ENCODE measurements at regions not wholly inside any gene's neighbourhood (a gene's known extent, or its start where the extent isn't known, plus 50 kb on each side); places are given as distances from the start of the nearest gene placed in this dataset.

DNA sequence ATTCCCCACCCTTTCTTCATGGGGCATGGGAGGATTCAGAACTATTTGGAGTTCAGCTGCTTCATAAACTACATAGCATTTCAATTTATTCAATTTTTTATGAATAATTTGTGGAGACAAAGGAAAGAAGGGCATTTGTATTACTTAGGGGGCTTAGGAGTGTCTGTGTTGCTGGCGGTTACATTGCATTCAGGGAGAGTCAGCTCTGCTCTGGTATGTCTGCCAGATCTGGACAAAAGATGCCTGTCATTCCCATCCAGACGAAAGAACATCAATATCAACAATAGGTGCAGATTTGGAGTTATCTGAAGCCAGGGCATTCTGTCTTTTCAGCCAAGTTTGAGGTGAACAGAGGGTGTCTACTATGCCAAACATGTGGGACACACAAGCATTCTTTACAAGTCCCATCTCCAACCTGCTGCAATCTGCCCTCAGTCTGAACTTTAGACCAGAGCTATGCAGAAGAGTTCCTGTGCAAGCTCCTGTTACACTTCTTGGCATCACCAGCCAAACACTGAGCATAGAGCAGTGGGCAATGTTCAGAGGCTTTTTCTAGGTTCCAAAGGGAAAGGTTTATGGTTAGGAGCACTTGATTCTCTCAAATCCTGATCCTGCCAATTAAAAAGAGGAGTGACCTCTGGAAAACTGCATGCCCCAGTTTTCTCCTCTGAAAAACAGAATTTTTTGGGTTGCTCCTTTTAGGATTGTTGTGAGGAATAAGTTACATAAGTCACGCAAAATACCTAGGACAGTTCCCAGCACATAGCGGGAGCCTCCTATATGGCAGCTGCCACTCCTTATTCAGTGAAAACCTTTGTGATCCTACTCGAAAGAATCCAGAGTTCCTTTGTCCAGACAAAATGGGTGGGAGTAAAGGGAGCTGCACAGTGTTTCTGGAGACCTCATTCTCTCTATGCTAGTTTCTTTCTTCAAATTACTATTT lies 719.5 kb upstream of the SLIT2 start:
- DNase-seq (no peak), ATAC-seq (no peak)
- no peak for TF ChIP-seq CTCF (IDR thresholded peaks at IDR 0.05)
- H3K4me3 ChIP-seq, result no peak overlapping the region
- no peaks in the 10 kb centered on the region for H3K9me3 ChIP-seq
- intact Hi-C loops (cut with DNase I), result no loop called here
- H3K27ac ChIP-seq, result no peak overlapping the region
- H3K27me3 ChIP-seq (ENCODE audit: low read depth), result no peaks in the 10 kb centered on the region
- H3K36me3 ChIP-seq, result no peaks in the 10 kb centered on the region
- H3K4me1 ChIP-seq, result no peaks in the 10 kb centered on the region

DNA sequence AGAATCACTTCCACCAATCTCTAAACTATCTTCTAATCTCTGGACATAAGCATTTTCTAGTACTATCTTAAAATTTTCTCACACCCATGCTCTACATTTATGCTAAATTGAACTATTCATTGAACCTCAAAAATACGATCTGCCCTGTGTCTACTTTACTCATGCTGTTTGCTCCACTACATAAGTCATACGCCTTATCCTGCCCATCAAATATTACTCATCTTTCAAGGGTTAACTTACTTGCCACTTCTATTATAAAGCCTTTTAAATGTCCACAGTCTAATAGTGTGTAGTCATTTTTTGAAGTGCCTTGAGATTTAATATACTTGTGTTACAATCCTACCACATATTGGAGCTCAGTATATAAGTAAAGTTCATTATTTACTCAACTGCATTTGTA lies 727.7 kb upstream of the SLIT2 start:
- intact Hi-C loops (cut with DNase I), result no loop called here
- no peak for ATAC-seq
- Histone ChIP-seq H3K27ac (no peak overlapping the region), H3K4me1 (no peaks in the 10 kb centered on the region), H3K27me3 (ENCODE audit: low read depth) (no peaks in the 10 kb centered on the region), H3K9me3 (no peaks in the 10 kb centered on the region), H3K4me3 (no peak overlapping the region), H3K36me3 (no peaks in the 10 kb centered on the region)
- TF ChIP-seq CTCF (IDR thresholded peaks at IDR 0.05), result no peak
- no peak for DNase-seq

GRCh38 chr4:19522966-19523365 lies 728.7 kb upstream of the SLIT2 start:
- H3K4me1 ChIP-seq, result no peaks in the 10 kb centered on the region
- H3K27me3 ChIP-seq (ENCODE audit: low read depth), result no peaks in the 10 kb centered on the region
- H3K36me3 ChIP-seq, result no peaks in the 10 kb centered on the region
- H3K9me3 ChIP-seq, result no peaks in the 10 kb centered on the region
- H3K27ac ChIP-seq, result no peak overlapping the region
- no peak for TF ChIP-seq CTCF (IDR thresholded peaks at IDR 0.05)
- ATAC-seq (no peak), DNase-seq (no peak)
- intact Hi-C loops (cut with DNase I), result no loop called here
- H3K4me3 ChIP-seq, result no peak overlapping the region

DNA sequence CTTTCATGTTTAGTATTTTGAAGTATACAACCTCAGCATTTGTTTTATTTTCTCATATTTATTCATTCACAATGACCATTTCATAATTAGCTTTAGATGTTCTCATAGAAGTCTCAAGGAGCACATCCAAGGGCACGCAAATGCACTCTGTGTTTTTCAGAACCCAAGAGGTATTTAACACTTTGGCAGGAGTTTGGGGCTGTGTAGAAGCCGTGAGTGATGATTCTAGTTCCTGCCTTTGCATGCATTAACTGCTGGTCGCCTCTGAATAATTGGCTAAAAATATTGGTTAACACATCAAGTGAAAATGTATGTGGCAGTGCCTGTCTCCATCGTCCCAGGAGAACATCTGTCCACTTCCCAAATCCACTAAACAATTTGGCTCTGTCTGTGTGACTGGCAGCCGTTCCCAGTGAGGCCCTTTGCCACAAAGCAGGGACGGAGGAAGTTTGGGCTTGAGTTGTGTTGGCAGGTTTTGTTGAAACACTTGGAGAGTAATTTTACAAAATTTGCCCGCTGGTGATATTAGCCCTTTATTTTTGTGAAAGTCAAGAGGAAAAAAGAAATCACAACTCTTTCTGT lies 730.7 kb upstream of the SLIT2 start:
- no peak for ATAC-seq
- no peak overlapping the region for H3K4me3 ChIP-seq
- H3K4me1 ChIP-seq, result no peaks in the 10 kb centered on the region
- H3K27me3 ChIP-seq (ENCODE audit: low read depth), result no peaks in the 10 kb centered on the region
- intact Hi-C loops (cut with DNase I), result no loop called here
- TF ChIP-seq CTCF (IDR thresholded peaks at IDR 0.05), result no peak
- no peak overlapping the region for H3K27ac ChIP-seq
- no peaks in the 10 kb centered on the region for H3K36me3 ChIP-seq
- H3K9me3 ChIP-seq, result no peaks in the 10 kb centered on the region
- no peak for DNase-seq

GRCh38 chr4:19514276-19515070 lies 737.2 kb upstream of the SLIT2 start:
- Histone ChIP-seq H3K27me3 (ENCODE audit: low read depth) (no peaks in the 10 kb centered on the region), H3K27ac (no peak overlapping the region), H3K4me3 (no peak overlapping the region), H3K4me1 (no peaks in the 10 kb centered on the region), H3K9me3 (no peaks in the 10 kb centered on the region), H3K36me3 (no peaks in the 10 kb centered on the region)
- DNase-seq, result no peak
- intact Hi-C loops (cut with DNase I), result no loop called here
- TF ChIP-seq CTCF (IDR thresholded peaks at IDR 0.05), result no peak
- no peak for ATAC-seq

Measured in lower lobe of right lung (tissue), 2 donors.